ELF-1 (cell line): ENCODE measurements at regions not wholly inside any gene's neighbourhood (a gene's known extent, or its start where the extent isn't known, plus 50 kb on each side); places are given as distances from the start of the nearest gene placed in this dataset.
"Not testable (repeated sequence)": the region's sequence is repeated elsewhere in the genome, so short reads cannot be mapped to it uniquely, and the experiment has no call there.

Experiments used
- DNase-seq: peaks from one replicate; pipeline ENCODE4 v3.0.0-alpha.2; 2016; ENCODE audit warnings: low read depth, low spot score

GRCh38 chr5:50501491-50502228 is 60.6 kb upstream of the EMB start:
- no peak for DNase-seq

GRCh38 chr5:50513028-50513457 is 72.0 kb upstream of the EMB start:
- not testable (repeated sequence) for DNase-seq

- DNase-seq = not testable (repeated sequence)
Measured at GRCh38 chr5:50521060-50521459, 80.0 kb upstream of the EMB start.

GRCh38 chr5:50527514-50528060 is 86.5 kb upstream of the EMB start:
- DNase-seq = not testable (repeated sequence)

GRCh38 chr5:50535393-50535792 is 94.3 kb upstream of the EMB start:
- DNase-seq = no peak

GRCh38 chr5:50537534-50537933 is 96.4 kb upstream of the EMB start:
- DNase-seq = not testable (repeated sequence)

- no peak for DNase-seq
Measured at GRCh38 chr5:50547303-50547702, 106.2 kb upstream of the EMB start.

GRCh38 chr5:50550267-50550666 is 109.2 kb upstream of the EMB start:
- no peak for DNase-seq

- no peak for DNase-seq
Measured at GRCh38 chr5:50550993-50551392, 109.9 kb upstream of the EMB start.

GRCh38 chr5:50553560-50553984 is 112.5 kb upstream of the EMB start:
- DNase-seq = peak; percentile 38

GRCh38 chr5:50558640-50559039 is 107.8 kb upstream of the PARP8 start:
- not testable (repeated sequence) for DNase-seq

- no peak for DNase-seq
Measured at GRCh38 chr5:50559955-50560354, 106.5 kb upstream of the PARP8 start.

- DNase-seq = no peak
Measured at GRCh38 chr5:50562694-50563093, 103.7 kb upstream of the PARP8 start.

GRCh38 chr5:50564079-50564478 is 102.4 kb upstream of the PARP8 start:
- no peak for DNase-seq

GRCh38 chr5:50564558-50564957 is 101.9 kb upstream of the PARP8 start:
- no peak for DNase-seq

- DNase-seq = no peak
Measured at GRCh38 chr5:50574121-50574520, 92.3 kb upstream of the PARP8 start.

- no peak for DNase-seq
Measured at GRCh38 chr5:50575740-50576139, 90.7 kb upstream of the PARP8 start.

GRCh38 chr5:50576265-50576664 is 90.2 kb upstream of the PARP8 start:
- no peak for DNase-seq

- no peak for DNase-seq
Measured at GRCh38 chr5:50576686-50577256, 89.7 kb upstream of the PARP8 start.

GRCh38 chr5:50580506-50580905 is 85.9 kb upstream of the PARP8 start:
- no peak for DNase-seq

GRCh38 chr5:50581845-50582244 is 84.6 kb upstream of the PARP8 start:
- DNase-seq = not testable (repeated sequence)

- DNase-seq = no peak
Measured at GRCh38 chr5:50582699-50583098, 83.7 kb upstream of the PARP8 start.

- DNase-seq = no peak
Measured at GRCh38 chr5:50583621-50584020, 82.8 kb upstream of the PARP8 start.
